ENCODE measurements at regions not wholly inside any gene's neighbourhood (a gene's known extent, or its start where the extent isn't known, plus 50 kb on each side); places are given as distances from the start of the nearest gene placed in this dataset.

DNA sequence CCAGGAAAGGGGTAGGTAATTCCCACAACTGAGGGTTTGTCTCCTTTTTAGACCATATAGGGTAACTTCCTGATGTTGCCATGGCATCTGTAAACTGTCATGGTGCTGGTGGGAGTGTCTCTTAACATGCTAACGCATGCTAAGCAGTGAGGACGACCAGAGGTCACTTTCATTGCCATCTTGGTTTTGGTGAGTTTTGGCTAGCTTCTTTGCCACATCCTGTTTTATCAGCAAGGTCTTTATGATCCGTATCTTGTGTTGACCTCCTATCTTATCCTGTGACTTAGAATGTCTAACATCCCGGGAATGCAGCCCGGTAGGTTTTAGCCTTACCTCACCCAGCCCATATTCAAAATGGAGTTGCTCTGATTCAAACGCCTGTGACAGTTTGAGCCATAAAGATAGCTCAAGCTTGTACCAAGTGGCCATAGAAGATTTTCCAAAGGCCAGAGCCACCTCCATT, 176.0 kb upstream of the NAMPT start:
- TF ChIP-seq, protein P1, sequence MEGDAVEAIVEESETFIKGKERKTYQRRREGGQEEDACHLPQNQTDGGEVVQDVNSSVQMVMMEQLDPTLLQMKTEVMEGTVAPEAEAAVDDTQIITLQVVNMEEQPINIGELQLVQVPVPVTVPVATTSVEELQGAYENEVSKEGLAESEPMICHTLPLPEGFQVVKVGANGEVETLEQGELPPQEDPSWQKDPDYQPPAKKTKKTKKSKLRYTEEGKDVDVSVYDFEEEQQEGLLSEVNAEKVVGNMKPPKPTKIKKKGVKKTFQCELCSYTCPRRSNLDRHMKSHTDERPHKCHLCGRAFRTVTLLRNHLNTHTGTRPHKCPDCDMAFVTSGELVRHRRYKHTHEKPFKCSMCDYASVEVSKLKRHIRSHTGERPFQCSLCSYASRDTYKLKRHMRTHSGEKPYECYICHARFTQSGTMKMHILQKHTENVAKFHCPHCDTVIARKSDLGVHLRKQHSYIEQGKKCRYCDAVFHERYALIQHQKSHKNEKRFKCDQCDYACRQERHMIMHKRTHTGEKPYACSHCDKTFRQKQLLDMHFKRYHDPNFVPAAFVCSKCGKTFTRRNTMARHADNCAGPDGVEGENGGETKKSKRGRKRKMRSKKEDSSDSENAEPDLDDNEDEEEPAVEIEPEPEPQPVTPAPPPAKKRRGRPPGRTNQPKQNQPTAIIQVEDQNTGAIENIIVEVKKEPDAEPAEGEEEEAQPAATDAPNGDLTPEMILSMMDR (IDR thresholded peaks at IDR 0.05; ENCODE audit: low read depth, low read length) = no peak
- no peak overlapping the region for H3K4me3 ChIP-seq (ENCODE audit: low read depth, low read length)
- H3K9me3 ChIP-seq (ENCODE audit: severe bottlenecking) = peaks cover 4% of the 10 kb centered on the region
- DNase-seq = no peak
- no peaks in the 10 kb centered on the region for H3K27me3 ChIP-seq (ENCODE audit: insufficient read depth, low read depth, severe bottlenecking)
- H3K27ac ChIP-seq = no peak overlapping the region
- H3K36me3 ChIP-seq = no peaks in the 10 kb centered on the region

DNA sequence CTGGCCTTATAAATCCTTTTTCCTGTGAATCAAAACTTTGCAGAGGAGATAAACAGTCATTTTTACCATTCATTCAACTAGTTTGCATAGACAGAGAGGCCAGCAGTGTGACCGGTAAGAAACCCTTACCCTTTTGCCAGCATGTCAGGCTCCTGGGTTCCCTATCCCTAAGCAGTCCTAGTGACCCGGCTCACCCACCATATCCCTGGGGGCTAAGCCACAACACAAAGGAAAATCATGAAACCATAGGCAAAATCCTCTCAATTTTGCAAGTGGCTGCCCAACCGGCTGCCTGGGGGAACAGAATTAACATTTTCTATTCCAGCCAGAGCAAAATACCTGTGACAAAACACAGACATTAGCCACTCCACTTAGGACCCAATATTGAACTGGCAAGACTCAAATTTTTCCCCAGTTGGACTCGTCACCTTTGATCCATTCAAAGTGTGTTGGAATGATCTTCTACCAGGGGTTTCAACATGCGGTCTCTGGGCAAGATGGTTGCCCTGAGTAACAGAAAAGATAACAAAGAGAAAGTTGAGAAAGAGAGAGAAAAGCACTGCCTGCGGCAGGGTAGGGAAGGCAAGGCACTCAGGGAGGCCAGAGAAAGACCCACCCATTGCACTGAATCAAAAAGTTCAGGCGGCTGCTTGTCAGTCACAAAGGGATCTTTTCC, 174.8 kb upstream of the NAMPT start:
- no peak for DNase-seq
- Histone ChIP-seq H3K9me3 (ENCODE audit: severe bottlenecking) (peaks cover 4% of the 10 kb centered on the region), H3K36me3 (no peaks in the 10 kb centered on the region), H3K4me3 (ENCODE audit: low read depth, low read length) (no peak overlapping the region), H3K27ac (no peak overlapping the region), H3K27me3 (ENCODE audit: insufficient read depth, low read depth, severe bottlenecking) (no peaks in the 10 kb centered on the region)
- TF ChIP-seq, protein P1 (IDR thresholded peaks at IDR 0.05; ENCODE audit: low read depth, low read length) = no peak

DNA sequence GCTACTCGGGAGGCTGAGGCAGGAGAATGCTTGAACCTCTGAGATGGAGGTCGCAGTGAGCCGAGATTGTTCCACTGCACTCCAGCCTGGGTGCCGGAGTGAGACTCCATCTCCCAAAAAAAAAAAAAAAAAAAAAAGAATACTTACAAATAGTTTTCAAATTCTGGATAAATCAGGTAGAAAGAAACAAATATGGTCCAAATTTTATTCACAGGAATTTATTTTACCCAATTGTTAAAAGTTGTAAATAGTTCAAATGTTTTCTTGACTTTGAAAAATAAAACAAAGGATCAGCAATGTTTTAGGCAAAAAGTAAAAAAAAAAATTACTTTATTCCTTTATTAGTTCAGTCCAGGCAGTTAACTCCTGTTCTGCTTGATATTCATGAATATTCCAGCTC, 172.9 kb upstream of the NAMPT start:
- Histone ChIP-seq H3K27ac (no peak overlapping the region), H3K9me3 (ENCODE audit: severe bottlenecking) (peaks cover 4% of the 10 kb centered on the region), H3K4me3 (ENCODE audit: low read depth, low read length) (no peak overlapping the region), H3K27me3 (ENCODE audit: insufficient read depth, low read depth, severe bottlenecking) (no peaks in the 10 kb centered on the region), H3K36me3 (no peaks in the 10 kb centered on the region)
- DNase-seq = no peak
- TF ChIP-seq, protein P1 (IDR thresholded peaks at IDR 0.05; ENCODE audit: low read depth, low read length) = no peak

DNA sequence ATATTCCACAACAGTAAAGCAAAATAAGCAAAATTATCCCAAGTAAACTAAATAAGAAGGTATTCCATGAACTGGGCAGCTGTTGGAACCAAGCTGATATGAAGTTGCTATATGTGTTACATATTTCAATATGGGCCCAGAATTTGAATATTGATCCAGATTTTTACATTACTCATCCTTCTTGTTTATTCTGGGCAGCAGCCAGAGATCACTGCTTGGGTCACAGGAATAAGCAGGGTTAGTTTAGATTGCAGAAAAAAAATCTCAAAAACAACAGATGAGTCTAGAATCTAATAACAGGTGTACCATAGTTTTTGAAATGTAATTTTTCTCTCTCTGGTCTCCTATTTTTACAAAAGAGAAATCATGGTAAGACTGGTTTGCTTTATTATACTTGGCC, 171.5 kb upstream of the NAMPT start:
- Histone ChIP-seq H3K36me3 (no peaks in the 10 kb centered on the region), H3K9me3 (ENCODE audit: severe bottlenecking) (peaks cover 9% of the 10 kb centered on the region), H3K27me3 (ENCODE audit: insufficient read depth, low read depth, severe bottlenecking) (no peaks in the 10 kb centered on the region), H3K27ac (no peak overlapping the region), H3K4me3 (ENCODE audit: low read depth, low read length) (no peak overlapping the region)
- TF ChIP-seq, protein P1 (IDR thresholded peaks at IDR 0.05; ENCODE audit: low read depth, low read length) = no peak
- DNase-seq = no peak

DNA sequence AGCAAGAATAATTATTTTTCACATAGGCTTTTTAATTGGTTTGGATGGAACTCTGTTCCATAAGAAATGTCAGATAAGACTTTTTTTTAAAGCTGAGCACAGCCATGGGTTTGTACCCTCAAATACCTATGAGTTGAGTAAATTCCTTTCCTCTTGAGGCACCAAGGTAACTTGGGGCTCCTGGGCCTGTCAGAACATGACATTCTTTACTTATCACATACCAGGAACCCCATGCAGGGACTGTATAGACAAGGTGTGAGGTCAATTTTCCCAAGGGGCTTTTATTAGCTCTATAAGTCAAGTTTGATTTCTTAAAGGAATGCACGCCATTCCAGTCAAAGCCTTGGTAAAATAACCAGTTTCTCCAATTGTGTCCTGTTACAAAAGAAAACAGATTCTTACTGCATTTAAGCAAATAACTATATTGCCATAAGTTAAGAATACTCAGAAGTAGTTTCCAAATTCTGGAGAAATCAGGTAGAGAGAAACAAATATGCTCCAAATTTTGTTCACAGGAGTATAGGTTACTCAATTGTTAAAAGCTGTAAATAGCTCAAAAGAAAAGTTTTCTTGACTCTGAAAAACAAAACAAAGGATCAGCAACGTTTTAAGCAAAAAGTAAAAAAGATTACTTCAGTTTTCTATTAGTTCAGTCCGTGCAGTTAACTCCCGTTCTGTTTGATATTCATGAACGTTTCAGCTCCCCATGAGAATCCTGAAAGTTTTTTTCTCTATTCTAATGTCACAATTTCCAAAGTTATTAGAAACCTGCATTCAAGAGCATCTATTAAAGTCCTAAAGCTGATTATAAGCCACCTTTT, 167.5 kb upstream of the NAMPT start:
- DNase-seq = no peak
- no peak overlapping the region for H3K27ac ChIP-seq
- H3K4me3 ChIP-seq (ENCODE audit: low read depth, low read length) = no peak overlapping the region
- H3K9me3 ChIP-seq (ENCODE audit: severe bottlenecking) = peaks cover 7% of the 10 kb centered on the region
- H3K36me3 ChIP-seq = no peaks in the 10 kb centered on the region
- no peaks in the 10 kb centered on the region for H3K27me3 ChIP-seq (ENCODE audit: insufficient read depth, low read depth, severe bottlenecking)
- TF ChIP-seq, protein P1 (IDR thresholded peaks at IDR 0.05; ENCODE audit: low read depth, low read length) = no peak

Data from WERI-Rb-1 (cell line).